ENCODE measurements at regions not wholly inside any gene's neighbourhood (a gene's known extent, or its start where the extent isn't known, plus 50 kb on each side); places are given as distances from the start of the nearest gene placed in this dataset.

GRCh38 chr2:5121121-5121520 is 571.1 kb upstream of the SOX11 start:
- in situ Hi-C loops (cut with MboI; ENCODE audit: low pct_unique_long_range_greater_than_20kb, low sequenced_read_pairs, unreplicated experiment): no loop called here
- DNase-seq (ENCODE audit: low spot score): no peak
- TF ChIP-seq CTCF (IDR thresholded peaks at IDR 0.05; ENCODE audit: extremely low read depth, insufficient read depth, missing control alignments): no peak

GRCh38 chr2:5121642-5122041 is 570.5 kb upstream of the SOX11 start:
- in situ Hi-C loops (cut with MboI; ENCODE audit: low pct_unique_long_range_greater_than_20kb, low sequenced_read_pairs, unreplicated experiment): no loop called here
- TF ChIP-seq CTCF (IDR thresholded peaks at IDR 0.05; ENCODE audit: extremely low read depth, insufficient read depth, missing control alignments): no peak
- no peak for DNase-seq (ENCODE audit: low spot score)

- TF ChIP-seq CTCF (IDR thresholded peaks at IDR 0.05; ENCODE audit: extremely low read depth, insufficient read depth, missing control alignments): no peak
- no peak for DNase-seq (ENCODE audit: low spot score)
- in situ Hi-C loops (cut with MboI; ENCODE audit: low pct_unique_long_range_greater_than_20kb, low sequenced_read_pairs, unreplicated experiment): no loop called here
Observed at GRCh38 chr2:5123582-5124196, 568.5 kb upstream of the SOX11 start.

- DNase-seq (ENCODE audit: low spot score): no peak
- in situ Hi-C loops (cut with MboI; ENCODE audit: low pct_unique_long_range_greater_than_20kb, low sequenced_read_pairs, unreplicated experiment): no loop called here
- TF ChIP-seq CTCF (IDR thresholded peaks at IDR 0.05; ENCODE audit: extremely low read depth, insufficient read depth, missing control alignments): no peak
Observed at GRCh38 chr2:5125017-5125730, 567.0 kb upstream of the SOX11 start.

GRCh38 chr2:5132281-5132680 is 559.9 kb upstream of the SOX11 start:
- no peak for DNase-seq (ENCODE audit: low spot score)
- no peak for TF ChIP-seq CTCF (IDR thresholded peaks at IDR 0.05; ENCODE audit: extremely low read depth, insufficient read depth, missing control alignments)
- in situ Hi-C loops (cut with MboI; ENCODE audit: low pct_unique_long_range_greater_than_20kb, low sequenced_read_pairs, unreplicated experiment): no loop called here

- TF ChIP-seq CTCF (IDR thresholded peaks at IDR 0.05; ENCODE audit: extremely low read depth, insufficient read depth, missing control alignments): no peak
- no peak for DNase-seq (ENCODE audit: low spot score)
- in situ Hi-C loops (cut with MboI; ENCODE audit: low pct_unique_long_range_greater_than_20kb, low sequenced_read_pairs, unreplicated experiment): no loop called here
Observed at GRCh38 chr2:5140347-5140746, 551.8 kb upstream of the SOX11 start.
